Smooth muscle cell (in vitro differentiated cells): ENCODE measurements at regions not wholly inside any gene's neighbourhood (a gene's known extent, or its start where the extent isn't known, plus 50 kb on each side); places are given as distances from the start of the nearest gene placed in this dataset.

Experiments used
- DNase-seq: peaks from one replicate; lab custom pipeline; 2025; ENCODE audit not compliant: unreplicated experiment; lab: John Stamatoyannopoulos, UW
- H2AFZ ChIP-seq: fragments of 200-600 bp; sonication (generic); 2 replicates; pipeline ENCODE4 v1.6.0; 2016; ENCODE audit warnings: antibody characterized with exemption, low read depth, mild to moderate bottlenecking
- H3F3A ChIP-seq: fragments of 200-600 bp; sonication (generic); 2 replicates; pipeline ENCODE4 v1.6.0; 2017; ENCODE audit warnings: antibody characterized with exemption, low read depth
- H3K27ac ChIP-seq: fragments of 200-600 bp; sonication (generic); 2 replicates; pipeline ENCODE4 v1.5.1; 2016; ENCODE audit warnings: low read depth, mild to moderate bottlenecking
- H3K27me3 ChIP-seq: fragments of 200-600 bp; sonication (generic); 2 replicates; pipeline ENCODE4 v1.6.1; 2016; ENCODE audit warnings: low read depth, mild to moderate bottlenecking
- H3K36me3 ChIP-seq: fragments of 200-600 bp; sonication (generic); 2 replicates; pipeline ENCODE4 v1.5.1; 2016; ENCODE audit warnings: low read depth
- H3K4me1 ChIP-seq: fragments of 200-600 bp; sonication (generic); 2 replicates; pipeline ENCODE4 v1.5.1; 2016; ENCODE audit warnings: low read depth
- H3K4me2 ChIP-seq: fragments of 200-600 bp; sonication (generic); 2 replicates; pipeline ENCODE4 v1.6.0; 2016; ENCODE audit warnings: mild to moderate bottlenecking
- H3K4me3 ChIP-seq: fragments of 200-600 bp; sonication (generic); 2 replicates; pipeline ENCODE4 v1.5.1; 2016; ENCODE audit warnings: mild to moderate bottlenecking
- H3K79me2 ChIP-seq: fragments of 200-600 bp; sonication (generic); 2 replicates; pipeline ENCODE4 v1.6.0; 2016; ENCODE audit warnings: low read depth, mild to moderate bottlenecking
- H3K9ac ChIP-seq: fragments of 200-600 bp; sonication (generic); 2 replicates; pipeline ENCODE4 v1.6.0; 2016; ENCODE audit warnings: low read depth
- H3K9me3 ChIP-seq: fragments of 200-600 bp; sonication (generic); replicated peaks from 2 replicates; pipeline ENCODE4 v1.5.1; 2016; ENCODE audit warnings: low read depth
- H4K20me1 ChIP-seq: fragments of 200-600 bp; sonication (generic); 2 replicates; pipeline ENCODE4 v1.6.0; 2016; ENCODE audit warnings: low read depth
- WGBS: methylation state at CpG from one replicate; pipeline ENCODE4 v1.1.7; 2016; ENCODE audit warnings: low lambda C conversion rate; 5-methylcytosine and 5-hydroxymethylcytosine counted together
- TF ChIP-seq, protein P1 (sequence below): fragments of 200-600 bp; sonication (generic); IDR thresholded peaks from 2 replicates; pipeline ENCODE4 v1.5.1; 2017; ENCODE audit warnings: borderline replicate concordance, mild to moderate bottlenecking, antibody characterized with exemption; ENCODE audit not compliant: insufficient read depth, poor library complexity, severe bottlenecking

- TF ChIP-seq, protein P1, sequence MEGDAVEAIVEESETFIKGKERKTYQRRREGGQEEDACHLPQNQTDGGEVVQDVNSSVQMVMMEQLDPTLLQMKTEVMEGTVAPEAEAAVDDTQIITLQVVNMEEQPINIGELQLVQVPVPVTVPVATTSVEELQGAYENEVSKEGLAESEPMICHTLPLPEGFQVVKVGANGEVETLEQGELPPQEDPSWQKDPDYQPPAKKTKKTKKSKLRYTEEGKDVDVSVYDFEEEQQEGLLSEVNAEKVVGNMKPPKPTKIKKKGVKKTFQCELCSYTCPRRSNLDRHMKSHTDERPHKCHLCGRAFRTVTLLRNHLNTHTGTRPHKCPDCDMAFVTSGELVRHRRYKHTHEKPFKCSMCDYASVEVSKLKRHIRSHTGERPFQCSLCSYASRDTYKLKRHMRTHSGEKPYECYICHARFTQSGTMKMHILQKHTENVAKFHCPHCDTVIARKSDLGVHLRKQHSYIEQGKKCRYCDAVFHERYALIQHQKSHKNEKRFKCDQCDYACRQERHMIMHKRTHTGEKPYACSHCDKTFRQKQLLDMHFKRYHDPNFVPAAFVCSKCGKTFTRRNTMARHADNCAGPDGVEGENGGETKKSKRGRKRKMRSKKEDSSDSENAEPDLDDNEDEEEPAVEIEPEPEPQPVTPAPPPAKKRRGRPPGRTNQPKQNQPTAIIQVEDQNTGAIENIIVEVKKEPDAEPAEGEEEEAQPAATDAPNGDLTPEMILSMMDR, result no peak
- Histone ChIP-seq H4K20me1 (no peaks in the 10 kb centered on the region), H3F3A (peaks cover 18% of the 10 kb centered on the region), H3K4me1 (peaks cover 4% of the 10 kb centered on the region), H2AFZ (no peak overlapping the region), H3K4me2 (peak overlapping the region; percentile 69), H3K27ac (peak overlapping the region; percentile 94), H3K9me3 (no peaks in the 10 kb centered on the region), H3K27me3 (no peaks in the 10 kb centered on the region), H3K79me2 (no peaks in the 10 kb centered on the region), H3K36me3 (no peaks in the 10 kb centered on the region), H3K4me3 (no peak overlapping the region), H3K9ac (peak overlapping the region; percentile 38)
- WGBS, result 7% methylated on average over 1 of the region's 1 CpG
- no peak for DNase-seq
Measured at GRCh38 chr3:73786998-73787397, 162.3 kb upstream of the PDZRN3 start.

DNA sequence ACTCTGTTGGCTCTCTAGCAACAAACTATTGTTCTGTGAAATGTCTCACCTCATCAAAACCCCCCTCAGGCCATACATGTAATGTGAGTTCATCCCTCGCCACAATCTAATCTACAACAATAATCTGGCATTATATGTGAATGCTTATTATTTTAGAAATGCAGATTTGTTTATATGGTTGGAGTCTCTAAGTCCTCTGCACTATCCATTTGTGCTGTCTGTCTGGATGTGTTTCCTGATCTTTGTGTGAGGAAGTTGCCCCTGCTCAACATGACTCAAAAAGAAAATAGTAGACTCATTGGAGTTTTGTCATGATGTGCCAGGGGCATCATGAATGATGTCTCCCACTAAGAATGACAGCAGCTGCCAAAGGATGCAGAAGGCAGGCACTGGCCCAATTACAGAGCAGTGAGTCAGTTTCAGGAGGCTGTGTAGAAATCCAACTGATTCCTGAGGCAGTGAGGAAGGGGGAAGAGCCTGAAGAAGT lies 161.6 kb upstream of the PDZRN3 start:
- 33% methylated on average over 1 of the region's 1 CpG for WGBS
- H3K4me3 ChIP-seq, result no peak overlapping the region

DNA sequence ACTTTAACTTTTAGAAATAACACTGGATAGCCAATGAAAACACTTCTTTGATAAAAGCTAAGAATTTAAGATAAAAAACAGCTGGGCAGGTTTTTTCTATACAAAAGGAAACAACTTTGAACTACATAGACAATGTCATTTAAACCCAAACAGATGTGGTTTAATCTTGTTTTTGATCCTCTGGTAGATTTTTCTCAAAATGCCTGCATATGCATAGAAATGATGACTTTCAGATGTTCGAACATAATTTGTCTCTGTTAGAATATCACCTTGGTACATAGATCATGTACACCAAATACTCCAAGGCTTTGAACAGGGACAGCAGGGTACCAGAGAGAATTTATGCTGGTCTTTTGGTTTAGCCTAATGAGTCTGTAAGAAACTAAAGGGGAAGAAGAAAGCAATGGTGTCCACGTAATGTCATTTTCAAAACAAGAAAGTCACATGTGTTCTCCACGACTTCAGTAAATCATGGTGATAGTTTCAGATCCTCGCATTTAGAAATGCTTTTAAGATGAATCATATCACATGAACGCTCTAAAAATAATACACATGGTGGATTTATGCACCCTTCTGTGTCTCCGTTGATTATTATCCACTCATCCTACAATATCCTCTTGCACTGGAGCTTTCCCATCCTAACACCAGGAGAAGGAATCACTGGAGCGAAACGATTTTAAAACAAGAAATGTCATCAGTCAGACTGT lies 160.1 kb upstream of the PDZRN3 start:
- Histone ChIP-seq H3K4me3 (no peak overlapping the region), H3F3A (peaks cover 21% of the 10 kb centered on the region), H3K36me3 (no peaks in the 10 kb centered on the region), H3K27me3 (no peaks in the 10 kb centered on the region), H3K27ac (peak overlapping the region; percentile 53), H3K9ac (no peak overlapping the region), H3K9me3 (no peaks in the 10 kb centered on the region), H3K4me1 (no peaks in the 10 kb centered on the region), H4K20me1 (no peaks in the 10 kb centered on the region), H3K4me2 (peak overlapping the region; percentile 56), H3K79me2 (no peaks in the 10 kb centered on the region), H2AFZ (no peak overlapping the region)
- no peak for DNase-seq
- 60% methylated on average over 8 of the region's 8 CpGs for WGBS
- TF ChIP-seq, protein P1, result no peak

More for the DNA sequence above, 161.6 kb upstream of the PDZRN3 start:
- Histone ChIP-seq H3K27ac (peak overlapping the region; percentile 94), H3F3A (peaks cover 24% of the 10 kb centered on the region), H3K9me3 (no peaks in the 10 kb centered on the region), H3K9ac (peak overlapping the region; percentile 32), H3K36me3 (no peaks in the 10 kb centered on the region), H3K27me3 (no peaks in the 10 kb centered on the region), H3K79me2 (no peaks in the 10 kb centered on the region), H3K4me2 (peak overlapping the region; percentile 69), H2AFZ (no peak overlapping the region), H4K20me1 (no peaks in the 10 kb centered on the region), H3K4me1 (peaks cover 4% of the 10 kb centered on the region)
- TF ChIP-seq, protein P1, result no peak
- DNase-seq, result no peak

DNA sequence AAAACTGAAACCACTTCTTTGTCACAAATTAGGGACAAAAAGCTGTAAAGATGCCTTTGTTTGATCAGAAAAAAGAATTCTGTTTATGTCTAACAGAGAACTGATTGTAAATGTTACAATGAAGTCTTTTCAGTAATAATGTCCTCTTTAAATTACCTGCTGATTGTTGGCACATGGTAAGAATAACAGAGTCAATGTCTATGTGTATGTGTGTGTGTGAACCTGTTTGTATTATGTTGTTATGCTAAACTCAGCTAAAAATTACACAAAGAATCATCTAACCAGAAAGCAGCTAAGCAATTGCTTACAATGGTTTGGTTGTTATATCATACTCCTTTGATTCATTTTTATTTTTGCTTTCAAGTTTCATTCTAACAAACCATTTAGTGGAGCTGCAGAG lies 159.1 kb upstream of the PDZRN3 start:
- Histone ChIP-seq H2AFZ (no peak overlapping the region), H3F3A (peaks cover 28% of the 10 kb centered on the region), H3K4me2 (no peak overlapping the region), H3K4me3 (no peak overlapping the region), H3K9me3 (no peaks in the 10 kb centered on the region), H3K79me2 (no peaks in the 10 kb centered on the region), H3K4me1 (peaks cover 4% of the 10 kb centered on the region), H3K27me3 (no peaks in the 10 kb centered on the region), H3K9ac (no peak overlapping the region), H3K27ac (no peak overlapping the region), H3K36me3 (no peaks in the 10 kb centered on the region), H4K20me1 (no peaks in the 10 kb centered on the region)
- no peak for DNase-seq
- TF ChIP-seq, protein P1, result no peak
